Mesothelial cell of epicardium (in vitro differentiated cells): ENCODE measurements at regions not wholly inside any gene's neighbourhood (a gene's known extent, or its start where the extent isn't known, plus 50 kb on each side); places are given as distances from the start of the nearest gene placed in this dataset.

Experiments used
- DNase-seq, 2 experiments: peaks; one replicate each; pipeline ENCODE4 v3.0.0; 2021; ENCODE audit warnings: low spot score in 2 of 2; ENCODE audit not compliant: unreplicated experiment in 2 of 2
- H3K27ac Mint-ChIP-seq: 2 replicates; pipeline ENCODE4 v1.8.0; 2021; ENCODE audit warnings: mixed read lengths
- H3K27me3 Mint-ChIP-seq: 2 replicates; pipeline ENCODE4 v1.8.0; 2021; ENCODE audit warnings: low read depth, mixed read lengths
- H3K36me3 Mint-ChIP-seq: 2 replicates; pipeline ENCODE4 v1.8.0; 2021; ENCODE audit warnings: mixed read lengths
- H3K4me1 Mint-ChIP-seq: 2 replicates; pipeline ENCODE4 v1.8.0; 2021; ENCODE audit warnings: mixed read lengths
- H3K4me3 Mint-ChIP-seq: 2 replicates; pipeline ENCODE4 v1.8.0; 2021; ENCODE audit warnings: mild to moderate bottlenecking, moderate library complexity, mixed read lengths
- H3K9me3 Mint-ChIP-seq: 2 replicates; pipeline ENCODE4 v1.8.0; 2021; ENCODE audit warnings: mixed read lengths
- CTCF ChIP-seq: fragments of 200-600 bp; sonication (generic); IDR thresholded peaks from one replicate; pipeline ENCODE4 v1.5.0; 2021; ENCODE audit warnings: antibody characterized with exemption; ENCODE audit not compliant: unreplicated experiment

GRCh38 chr4:31089815-31090214 lies 369.6 kb downstream of the PCDH7 start:
- no peaks in the 10 kb centered on the region for H3K27me3 Mint-ChIP-seq
- H3K36me3 Mint-ChIP-seq: no peaks in the 10 kb centered on the region
- H3K27ac Mint-ChIP-seq: peak overlapping the region; percentile 94
- TF ChIP-seq CTCF: no peak
- H3K4me1 Mint-ChIP-seq: peaks cover 46% of the 10 kb centered on the region
- no peak overlapping the region for H3K4me3 Mint-ChIP-seq
- H3K9me3 Mint-ChIP-seq: no peaks in the 10 kb centered on the region
- DNase-seq: no peak

GRCh38 chr4:31094474-31094873 lies 374.3 kb downstream of the PCDH7 start:
- TF ChIP-seq CTCF: no peak
- Mint-ChIP-seq H3K9me3 (no peaks in the 10 kb centered on the region), H3K27ac (peak overlapping the region; percentile 54), H3K27me3 (no peaks in the 10 kb centered on the region), H3K4me3 (no peak overlapping the region), H3K36me3 (no peaks in the 10 kb centered on the region), H3K4me1 (peaks cover 22% of the 10 kb centered on the region)
- no peak for DNase-seq

- no peak overlapping the region for H3K4me3 Mint-ChIP-seq
- no peaks in the 10 kb centered on the region for H3K9me3 Mint-ChIP-seq
- peaks cover 40% of the 10 kb centered on the region for H3K4me1 Mint-ChIP-seq
- H3K36me3 Mint-ChIP-seq: no peaks in the 10 kb centered on the region
- H3K27ac Mint-ChIP-seq: no peak overlapping the region
- no peaks in the 10 kb centered on the region for H3K27me3 Mint-ChIP-seq
- TF ChIP-seq CTCF: no peak
- DNase-seq: no peak
These were observed 377.8 kb downstream of the PCDH7 start for GRCh38 chr4:31097999-31098398.

- no peak overlapping the region for H3K4me3 Mint-ChIP-seq
- H3K27me3 Mint-ChIP-seq: no peaks in the 10 kb centered on the region
- DNase-seq: no peak
- no peaks in the 10 kb centered on the region for H3K36me3 Mint-ChIP-seq
- H3K4me1 Mint-ChIP-seq: peaks cover 35% of the 10 kb centered on the region
- peak overlapping the region; percentile 27 for H3K27ac Mint-ChIP-seq
- no peaks in the 10 kb centered on the region for H3K9me3 Mint-ChIP-seq
- no peak for TF ChIP-seq CTCF
These were observed 380.4 kb downstream of the PCDH7 start for GRCh38 chr4:31100536-31100935.

GRCh38 chr4:31104043-31104442 lies 383.9 kb downstream of the PCDH7 start:
- no peaks in the 10 kb centered on the region for H3K36me3 Mint-ChIP-seq

More at GRCh38 chr4:31104043-31104442, 383.9 kb downstream of the PCDH7 start:
- Mint-ChIP-seq H3K27ac (no peak overlapping the region), H3K27me3 (no peaks in the 10 kb centered on the region), H3K9me3 (no peaks in the 10 kb centered on the region), H3K4me3 (no peak overlapping the region), H3K4me1 (peaks cover 46% of the 10 kb centered on the region)
- no peak for DNase-seq
- no peak for TF ChIP-seq CTCF
